ENCODE measurements at regions not wholly inside any gene's neighbourhood (a gene's known extent, or its start where the extent isn't known, plus 50 kb on each side); places are given as distances from the start of the nearest gene placed in this dataset.

- Histone ChIP-seq H3K4me3 (no peak overlapping the region), H3K9me3 (no peaks in the 10 kb centered on the region), H3K4me1 (peaks cover 0 to 35% (median 25%) of the 10 kb centered on the region in 4 donors), H3K27ac (peak overlapping the region; percentile 33 to 50), H3K36me3 (no peaks in the 10 kb centered on the region), H3K27me3 (no peaks in the 10 kb centered on the region)
- DNase-seq = peak in 1 of 2 donors; percentile 70
- TF ChIP-seq CTCF (IDR thresholded peaks at IDR 0.05) = no peak
- intact Hi-C loops (cut with DNase I; ENCODE audit: low total_unique reads) = no loop called here
Measured at GRCh38 chr3:177553579-177553978, 356.3 kb upstream of the TBL1XR1 start.

GRCh38 chr3:177554895-177555759, 357.8 kb upstream of the TBL1XR1 start:
- Histone ChIP-seq H3K4me1 (peaks cover 0 to 33% (median 25%) of the 10 kb centered on the region in 4 donors), H3K4me3 (no peak overlapping the region), H3K27me3 (no peaks in the 10 kb centered on the region), H3K27ac (peak overlapping the region; percentile 50 to 69), H3K9me3 (no peaks in the 10 kb centered on the region), H3K36me3 (no peaks in the 10 kb centered on the region)
- peak in 1 of 2 donors; percentile 55 for DNase-seq
- TF ChIP-seq CTCF (IDR thresholded peaks at IDR 0.05) = no peak
- intact Hi-C loops (cut with DNase I; ENCODE audit: low total_unique reads) = no loop called here

- Histone ChIP-seq H3K4me1 (peaks cover 0 to 31% (median 24%) of the 10 kb centered on the region in 4 donors), H3K27ac (no peak overlapping the region), H3K27me3 (no peaks in the 10 kb centered on the region), H3K4me3 (no peak overlapping the region), H3K9me3 (no peaks in the 10 kb centered on the region), H3K36me3 (no peaks in the 10 kb centered on the region)
- intact Hi-C loops (cut with DNase I; ENCODE audit: low total_unique reads) = no loop called here
- TF ChIP-seq CTCF (IDR thresholded peaks at IDR 0.05) = no peak
- DNase-seq = no peak
Measured at GRCh38 chr3:177557548-177557947, 360.3 kb upstream of the TBL1XR1 start.

- Histone ChIP-seq H3K27me3 (no peaks in the 10 kb centered on the region), H3K4me1 (peaks cover 0 to 13% (median 2%) of the 10 kb centered on the region in 4 donors), H3K4me3 (no peak overlapping the region), H3K27ac (no peak overlapping the region), H3K9me3 (no peaks in the 10 kb centered on the region), H3K36me3 (no peaks in the 10 kb centered on the region)
- TF ChIP-seq CTCF (IDR thresholded peaks at IDR 0.05) = no peak
- no peak for DNase-seq
- intact Hi-C loops (cut with DNase I; ENCODE audit: low total_unique reads) = no loop called here
Measured at GRCh38 chr3:177561365-177561764, 364.1 kb upstream of the TBL1XR1 start.

- Histone ChIP-seq H3K4me1 (peaks cover 0 to 13% (median 2%) of the 10 kb centered on the region in 4 donors), H3K9me3 (no peaks in the 10 kb centered on the region), H3K27ac (no peak overlapping the region), H3K4me3 (no peak overlapping the region), H3K36me3 (no peaks in the 10 kb centered on the region), H3K27me3 (no peaks in the 10 kb centered on the region)
- intact Hi-C loops (cut with DNase I; ENCODE audit: low total_unique reads) = no loop called here
- no peak for DNase-seq
- no peak for TF ChIP-seq CTCF (IDR thresholded peaks at IDR 0.05)
Measured at GRCh38 chr3:177561769-177562392, 364.6 kb upstream of the TBL1XR1 start.
